ENCODE measurements at regions not wholly inside any gene's neighbourhood (a gene's known extent, or its start where the extent isn't known, plus 50 kb on each side); places are given as distances from the start of the nearest gene placed in this dataset.

DNA sequence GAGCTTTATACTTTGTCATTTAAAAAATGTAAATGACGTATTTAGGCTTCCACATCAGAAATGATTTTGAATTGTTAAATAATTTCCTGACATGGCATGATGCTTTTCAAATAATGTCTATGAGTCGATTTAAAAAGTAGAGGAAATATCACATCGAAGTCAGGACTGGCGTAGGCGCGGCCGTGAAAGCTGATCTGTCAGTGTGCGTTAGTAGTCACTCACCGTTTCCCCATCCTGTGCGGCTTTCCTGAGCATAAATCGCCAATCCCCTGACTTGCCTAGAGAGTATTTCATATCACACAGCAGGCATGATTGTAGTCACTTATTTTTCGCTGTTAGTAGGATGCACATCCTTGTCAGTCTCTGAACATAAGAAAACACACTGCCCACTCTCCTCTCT lies 843.1 kb downstream of the SOCS6 start:
- Mint-ChIP-seq H3K9me3 (ENCODE audit: unreplicated experiment) (no peaks in the 10 kb centered on the region), H3K27ac (ENCODE audit: unreplicated experiment) (no peak overlapping the region), H3K4me1 (ENCODE audit: low read depth, unreplicated experiment) (no peaks in the 10 kb centered on the region), H3K36me3 (ENCODE audit: unreplicated experiment) (no peaks in the 10 kb centered on the region), H3K27me3 (ENCODE audit: unreplicated experiment) (no peaks in the 10 kb centered on the region), H3K4me3 (ENCODE audit: unreplicated experiment) (no peak overlapping the region)
- DNase-seq: no peak
- no peak for TF ChIP-seq CTCF (IDR thresholded peaks at IDR 0.05; ENCODE audit: partially characterized antibody, unreplicated experiment)

DNA sequence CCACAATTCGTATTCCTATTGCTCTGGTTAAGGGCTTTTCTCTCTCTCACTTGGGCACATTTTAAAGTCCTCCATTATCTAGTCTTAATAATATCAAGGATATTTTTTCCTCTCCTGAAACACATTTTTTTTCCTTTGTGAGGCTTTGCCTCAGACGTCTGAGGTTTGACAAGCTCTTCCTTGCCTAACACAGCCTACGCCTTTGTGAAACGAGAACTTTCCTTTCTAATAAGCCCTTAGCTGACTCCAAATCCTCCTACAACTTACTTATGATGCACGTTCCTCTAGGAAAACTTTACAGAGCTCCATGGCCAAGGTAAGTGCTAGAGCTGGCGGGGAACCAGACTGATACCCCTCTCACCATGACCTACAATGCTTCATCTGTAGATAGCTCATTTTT lies 841.5 kb downstream of the SOCS6 start:
- no peak overlapping the region for H3K27ac Mint-ChIP-seq (ENCODE audit: unreplicated experiment)
- no peak for DNase-seq
- H3K4me1 Mint-ChIP-seq (ENCODE audit: low read depth, unreplicated experiment): no peaks in the 10 kb centered on the region
- TF ChIP-seq CTCF (IDR thresholded peaks at IDR 0.05; ENCODE audit: partially characterized antibody, unreplicated experiment): no peak
- H3K36me3 Mint-ChIP-seq (ENCODE audit: unreplicated experiment): no peaks in the 10 kb centered on the region
- no peak overlapping the region for H3K4me3 Mint-ChIP-seq (ENCODE audit: unreplicated experiment)
- H3K9me3 Mint-ChIP-seq (ENCODE audit: unreplicated experiment): no peaks in the 10 kb centered on the region
- H3K27me3 Mint-ChIP-seq (ENCODE audit: unreplicated experiment): no peaks in the 10 kb centered on the region

DNA sequence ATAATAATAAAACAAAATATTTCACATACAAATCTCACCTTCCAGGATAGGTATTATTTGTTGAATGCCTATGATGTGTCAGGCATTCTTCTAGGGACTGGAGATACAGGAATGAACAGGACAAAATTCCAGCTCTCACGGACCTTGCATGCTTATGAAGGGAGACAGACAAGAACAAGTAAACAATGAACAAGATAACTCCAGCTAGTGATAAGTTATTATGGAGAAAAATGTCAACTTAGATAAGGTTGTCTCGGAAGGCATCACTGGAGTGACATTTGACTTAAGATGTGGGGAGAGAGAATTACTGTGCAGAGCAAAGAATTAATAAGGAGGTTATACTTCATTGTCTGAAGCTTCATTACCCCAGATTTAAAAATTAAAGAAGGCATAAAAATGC lies 836.7 kb downstream of the SOCS6 start:
- DNase-seq: no peak
- Mint-ChIP-seq H3K27me3 (ENCODE audit: unreplicated experiment) (no peaks in the 10 kb centered on the region), H3K36me3 (ENCODE audit: unreplicated experiment) (no peaks in the 10 kb centered on the region), H3K4me3 (ENCODE audit: unreplicated experiment) (no peak overlapping the region), H3K4me1 (ENCODE audit: low read depth, unreplicated experiment) (no peaks in the 10 kb centered on the region), H3K27ac (ENCODE audit: unreplicated experiment) (no peak overlapping the region), H3K9me3 (ENCODE audit: unreplicated experiment) (no peaks in the 10 kb centered on the region)
- TF ChIP-seq CTCF (IDR thresholded peaks at IDR 0.05; ENCODE audit: partially characterized antibody, unreplicated experiment): no peak

DNA sequence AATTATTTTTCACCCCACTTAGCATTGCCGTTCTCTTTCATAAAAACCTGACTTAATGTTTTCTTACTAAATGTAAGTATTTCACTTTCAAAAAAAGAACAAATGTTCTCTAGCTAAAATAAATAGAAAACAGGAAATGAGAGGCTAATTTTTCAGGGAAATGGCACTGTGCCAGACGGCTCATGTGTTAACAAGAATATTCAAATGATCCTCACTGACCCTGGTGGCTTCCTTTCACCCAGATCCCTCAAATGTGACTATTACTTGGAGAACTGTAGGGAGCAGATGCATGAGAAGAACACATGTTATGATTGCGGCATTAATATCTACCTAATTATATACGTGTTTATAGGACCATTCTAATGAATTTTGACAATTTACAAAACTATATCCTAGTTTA lies 827.7 kb downstream of the SOCS6 start:
- no peaks in the 10 kb centered on the region for H3K36me3 Mint-ChIP-seq (ENCODE audit: unreplicated experiment)
- no peaks in the 10 kb centered on the region for H3K9me3 Mint-ChIP-seq (ENCODE audit: unreplicated experiment)

DNA sequence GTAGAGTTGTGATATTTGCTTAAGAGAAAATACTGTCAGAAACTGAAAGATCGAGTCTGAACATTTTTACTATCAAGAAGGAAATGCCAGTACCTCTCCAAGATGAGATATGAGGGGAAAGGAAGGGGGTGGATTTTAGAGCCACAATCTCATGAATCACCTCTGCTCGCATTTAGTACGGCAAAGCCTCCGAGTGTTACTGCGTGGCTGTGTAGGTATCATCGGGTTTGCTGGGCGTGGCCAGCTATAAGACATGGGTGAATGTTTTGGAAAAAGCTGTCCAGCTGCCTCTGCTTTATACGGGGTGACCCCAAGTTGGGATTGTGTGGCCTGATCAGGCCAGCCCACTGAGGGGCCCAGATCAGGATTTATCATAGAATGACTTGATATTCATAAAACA lies 826.4 kb downstream of the SOCS6 start:
- no peaks in the 10 kb centered on the region for H3K27me3 Mint-ChIP-seq (ENCODE audit: unreplicated experiment)
- H3K36me3 Mint-ChIP-seq (ENCODE audit: unreplicated experiment): no peaks in the 10 kb centered on the region
- no peaks in the 10 kb centered on the region for H3K9me3 Mint-ChIP-seq (ENCODE audit: unreplicated experiment)
- no peak for TF ChIP-seq CTCF (IDR thresholded peaks at IDR 0.05; ENCODE audit: partially characterized antibody, unreplicated experiment)
- H3K27ac Mint-ChIP-seq (ENCODE audit: unreplicated experiment): no peak overlapping the region
- DNase-seq: no peak
- H3K4me1 Mint-ChIP-seq (ENCODE audit: low read depth, unreplicated experiment): peaks cover 2% of the 10 kb centered on the region
- H3K4me3 Mint-ChIP-seq (ENCODE audit: unreplicated experiment): no peak overlapping the region

More for the DNA sequence above, 827.7 kb downstream of the SOCS6 start:
- Mint-ChIP-seq H3K4me3 (ENCODE audit: unreplicated experiment) (no peak overlapping the region), H3K4me1 (ENCODE audit: low read depth, unreplicated experiment) (peaks cover 2% of the 10 kb centered on the region), H3K27me3 (ENCODE audit: unreplicated experiment) (no peaks in the 10 kb centered on the region), H3K27ac (ENCODE audit: unreplicated experiment) (no peak overlapping the region)
- DNase-seq: no peak
- no peak for TF ChIP-seq CTCF (IDR thresholded peaks at IDR 0.05; ENCODE audit: partially characterized antibody, unreplicated experiment)
